ENCODE measurements at regions not wholly inside any gene's neighbourhood (a gene's known extent, or its start where the extent isn't known, plus 50 kb on each side); places are given as distances from the start of the nearest gene placed in this dataset.

DNA sequence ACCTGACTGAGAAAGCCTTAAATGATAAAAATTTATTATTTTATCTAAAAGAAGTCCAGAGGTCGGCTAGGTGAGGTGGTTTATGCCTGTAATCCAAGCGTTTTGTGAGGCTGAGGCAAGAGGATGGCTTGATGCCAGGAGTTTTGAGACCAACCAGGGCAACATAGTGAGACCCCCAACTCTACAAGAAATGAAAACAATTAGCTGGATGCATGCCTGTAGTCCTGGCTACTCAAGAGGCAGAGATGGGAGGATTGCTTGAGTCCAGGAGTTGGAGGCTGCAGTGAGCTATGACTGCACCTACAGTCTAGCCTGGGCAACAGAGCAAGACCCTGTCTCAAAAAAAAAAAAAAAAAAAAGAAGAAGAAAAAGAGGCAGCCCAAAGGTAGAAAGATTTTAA lies 179.9 kb upstream of the KIF2A start:
- DNase-seq (ENCODE audit: low spot score): no peak
- H3K9me3 ChIP-seq (ENCODE audit: control insufficient read depth in 4 of 4, low read length in 3 of 4): no peaks in the 10 kb centered on the region
- 49% methylated on average over 2 of the region's 2 CpGs for WGBS
- H3K27ac ChIP-seq (ENCODE audit: low read depth in 1 of 2, low read length in 2 of 2): no peak overlapping the region
- TF ChIP-seq GABPA (IDR thresholded peaks at IDR 0.05 in 1 of 2, conservative IDR thresholded peaks at IDR 0.05 in 1 of 2): no peak
- TF ChIP-seq CTCF (IDR thresholded peaks at IDR 0.05; ENCODE audit: low read depth, low read length, missing input control): no peak
- TF ChIP-seq RAD21 (IDR thresholded peaks at IDR 0.05): no peak
- TF ChIP-seq ZBTB33 (IDR thresholded peaks at IDR 0.05): no peak
- no peak for TF ChIP-seq MAX (IDR thresholded peaks at IDR 0.05)
- H3K27me3 ChIP-seq (ENCODE audit: control insufficient read depth in 4 of 4, insufficient read depth in 4 of 4, low read length in 3 of 4): peaks cover 0 to 9% (median 0%) of the 10 kb centered on the region in 4 donors
- H3K4me3 ChIP-seq (ENCODE audit: low read depth in 1 of 3, low read length in 3 of 3): no peak overlapping the region
- H3K36me3 ChIP-seq (ENCODE audit: control insufficient read depth in 4 of 4, insufficient read depth in 3 of 4, low read depth in 1 of 4, low read length in 3 of 4): no peaks in the 10 kb centered on the region
- no peak overlapping the region for H3K9ac ChIP-seq (ENCODE audit: low read depth in 1 of 2, low read length in 2 of 2)
- H3K4me1 ChIP-seq (ENCODE audit: control insufficient read depth in 4 of 4, insufficient read depth in 4 of 4, low read length in 3 of 4): no peaks in the 10 kb centered on the region

DNA sequence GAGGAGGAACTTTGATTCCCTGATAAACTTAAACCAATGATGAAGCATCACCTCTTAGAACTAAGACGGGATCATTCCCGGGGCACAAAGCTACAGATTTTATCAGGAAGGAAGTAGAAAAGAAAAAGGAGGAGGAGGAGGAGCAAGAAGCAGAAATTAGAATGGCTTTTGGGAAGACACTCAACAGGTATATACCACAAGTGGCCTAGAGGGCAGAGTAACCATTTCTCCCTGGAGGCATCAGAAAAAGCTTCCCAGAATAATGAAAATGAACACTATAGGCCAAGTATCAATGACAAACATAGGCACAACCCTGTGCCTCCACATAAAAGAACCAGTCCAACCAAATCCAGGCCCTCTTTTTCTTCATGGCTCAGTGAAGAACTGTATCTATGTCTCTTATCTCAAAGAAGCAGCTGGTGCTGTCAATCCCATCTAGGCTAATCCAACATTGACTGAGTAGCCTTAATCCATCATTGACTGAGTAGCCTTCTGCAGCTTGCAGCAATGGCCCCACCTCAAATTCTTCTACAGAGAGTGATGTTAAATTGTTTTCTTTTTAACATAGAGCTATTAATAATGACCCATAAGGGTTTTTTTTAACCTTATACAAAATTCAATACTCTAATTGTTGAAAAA lies 178.8 kb upstream of the KIF2A start:
- WGBS: 60% methylated on average over 2 of the region's 2 CpGs
- Histone ChIP-seq H3K27me3 (ENCODE audit: control insufficient read depth in 4 of 4, insufficient read depth in 4 of 4, low read length in 3 of 4) (peaks cover 0 to 6% (median 0%) of the 10 kb centered on the region in 4 donors), H3K9ac (ENCODE audit: low read depth in 1 of 2, low read length in 2 of 2) (no peak overlapping the region), H3K4me3 (ENCODE audit: low read depth in 1 of 3, low read length in 3 of 3) (no peak overlapping the region), H3K36me3 (ENCODE audit: control insufficient read depth in 4 of 4, insufficient read depth in 3 of 4, low read depth in 1 of 4, low read length in 3 of 4) (no peaks in the 10 kb centered on the region), H3K9me3 (ENCODE audit: control insufficient read depth in 4 of 4, low read length in 3 of 4) (no peaks in the 10 kb centered on the region), H3K27ac (ENCODE audit: low read depth in 1 of 2, low read length in 2 of 2) (no peak overlapping the region), H3K4me1 (ENCODE audit: control insufficient read depth in 4 of 4, insufficient read depth in 4 of 4, low read length in 3 of 4) (no peaks in the 10 kb centered on the region)
- TF ChIP-seq MAX (IDR thresholded peaks at IDR 0.05): no peak
- TF ChIP-seq NR2F2 (IDR thresholded peaks at IDR 0.05): no peak
- TF ChIP-seq FOXA2 (IDR thresholded peaks at IDR 0.05): no peak
- TF ChIP-seq TAF1 (conservative IDR thresholded peaks at IDR 0.05): no peak
- DNase-seq (ENCODE audit: low spot score): no peak

GRCh38 chr5:62130107-62130506 lies 175.9 kb upstream of the KIF2A start:
- Histone ChIP-seq H3K4me3 (ENCODE audit: low read depth in 1 of 3, low read length in 3 of 3) (no peak overlapping the region), H3K9me3 (ENCODE audit: control insufficient read depth in 4 of 4, low read length in 3 of 4) (peaks cover 0 to 3% (median 0%) of the 10 kb centered on the region in 4 donors), H3K9ac (ENCODE audit: low read depth in 1 of 2, low read length in 2 of 2) (no peak overlapping the region), H3K36me3 (ENCODE audit: control insufficient read depth in 4 of 4, insufficient read depth in 3 of 4, low read depth in 1 of 4, low read length in 3 of 4) (no peaks in the 10 kb centered on the region), H3K27ac (ENCODE audit: low read depth in 1 of 2, low read length in 2 of 2) (no peak overlapping the region), H3K4me1 (ENCODE audit: control insufficient read depth in 4 of 4, insufficient read depth in 4 of 4, low read length in 3 of 4) (no peaks in the 10 kb centered on the region), H3K27me3 (ENCODE audit: control insufficient read depth in 4 of 4, insufficient read depth in 4 of 4, low read length in 3 of 4) (no peaks in the 10 kb centered on the region)
- 87% methylated on average over 3 of the region's 3 CpGs for WGBS
- TF ChIP-seq RAD21 (IDR thresholded peaks at IDR 0.05): no peak
- TF ChIP-seq GABPA (IDR thresholded peaks at IDR 0.05 in 1 of 2, conservative IDR thresholded peaks at IDR 0.05 in 1 of 2): no peak
- no peak for TF ChIP-seq RXRA (IDR thresholded peaks at IDR 0.05)
- no peak for TF ChIP-seq CTCF (IDR thresholded peaks at IDR 0.05; ENCODE audit: low read depth, low read length, missing input control)
- no peak for TF ChIP-seq ATF3 (IDR thresholded peaks at IDR 0.05)
- no peak for TF ChIP-seq YY1 (IDR thresholded peaks at IDR 0.05)
- no peak for DNase-seq (ENCODE audit: low spot score)
